GM23338 (cell line): ENCODE measurements at regions not wholly inside any gene's neighbourhood (a gene's known extent, or its start where the extent isn't known, plus 50 kb on each side); places are given as distances from the start of the nearest gene placed in this dataset.

Experiments used
- ATAC-seq: fragments of 200-7000 bp; cut with Tn5 transposase; 3 replicates; pipeline ENCODE4 v1.9.1; 2020
- DNase-seq: peaks from one replicate; pipeline ENCODE4 v3.0.0-alpha.2; 2015; ENCODE audit warnings: low spot score
- H2AFZ ChIP-seq: fragments of 200-600 bp; sonication (generic); 2 replicates; pipeline ENCODE4 v1.8.0; 2016; ENCODE audit warnings: antibody characterized with exemption, mild to moderate bottlenecking, moderate library complexity
- H3F3A ChIP-seq: fragments of 200-600 bp; sonication (generic); replicated peaks from 2 replicates; pipeline ENCODE4 v1.8.0; 2017; ENCODE audit warnings: antibody characterized with exemption, mixed run types, low read depth
- H3K27ac ChIP-seq: fragments of 200-600 bp; sonication (generic); 2 replicates; pipeline ENCODE4 v1.6.1; 2016; ENCODE audit warnings: low read depth
- H3K27me3 ChIP-seq: fragments of 200-600 bp; sonication (generic); 2 replicates; pipeline ENCODE4 v1.8.0; 2016; ENCODE audit warnings: mild to moderate bottlenecking, mixed run types, moderate library complexity; ENCODE audit not compliant: insufficient read depth
- H3K36me3 ChIP-seq: fragments of 200-600 bp; sonication (generic); 2 replicates; pipeline ENCODE4 v1.8.0; 2016; ENCODE audit warnings: mild to moderate bottlenecking; ENCODE audit not compliant: insufficient read depth
- H3K4me1 ChIP-seq: fragments of 200-600 bp; sonication (generic); 2 replicates; pipeline ENCODE4 v1.8.0; 2016; ENCODE audit warnings: mild to moderate bottlenecking, moderate library complexity; ENCODE audit not compliant: insufficient read depth
- H3K4me2 ChIP-seq: fragments of 200-600 bp; sonication (generic); 2 replicates; pipeline ENCODE4 v1.7.1; 2017; ENCODE audit warnings: mixed run types
- H3K4me3 ChIP-seq: fragments of 200-600 bp; sonication (generic); 2 replicates; pipeline ENCODE4 v1.6.1; 2016; ENCODE audit warnings: mixed run types
- H3K79me2 ChIP-seq: fragments of 200-600 bp; sonication (generic); replicated peaks from 2 replicates; pipeline ENCODE4 v1.8.0; 2017; ENCODE audit warnings: mild to moderate bottlenecking; ENCODE audit not compliant: insufficient read depth
- H3K9me2 ChIP-seq: fragments of 200-600 bp; sonication (generic); 2 replicates; pipeline ENCODE4 v1.8.0; 2017; ENCODE audit not compliant: insufficient read depth
- H4K20me1 ChIP-seq: fragments of 200-600 bp; sonication (generic); replicated peaks from 2 replicates; pipeline ENCODE4 v1.8.0; 2017; ENCODE audit warnings: mild to moderate bottlenecking; ENCODE audit not compliant: insufficient read depth
- H3K27ac Mint-ChIP-seq: 2 replicates; pipeline ENCODE4 v1.8.0; 2020; ENCODE audit warnings: inconsistent platforms, mild to moderate bottlenecking, moderate library complexity, mixed read lengths
- H3K27me3 Mint-ChIP-seq: 3 replicates; pipeline ENCODE4 v1.8.0; 2022; ENCODE audit warnings: low read depth, mild to moderate bottlenecking, moderate library complexity, mixed read lengths, inconsistent platforms; ENCODE audit not compliant: insufficient read depth, poor library complexity
- H3K36me3 Mint-ChIP-seq: 3 replicates; pipeline ENCODE4 v1.8.0; 2021; ENCODE audit warnings: low read depth, mild to moderate bottlenecking, inconsistent platforms, moderate library complexity, mixed read lengths
- H3K4me1 Mint-ChIP-seq: 3 replicates; pipeline ENCODE4 v1.8.0; 2020; ENCODE audit warnings: mild to moderate bottlenecking, inconsistent platforms, mixed read lengths
- H3K4me3 Mint-ChIP-seq: 3 replicates; pipeline ENCODE4 v1.8.0; 2021; ENCODE audit warnings: moderate library complexity, mild to moderate bottlenecking, inconsistent platforms, mixed read lengths
- H3K9me3 Mint-ChIP-seq: 3 replicates; pipeline ENCODE4 v1.8.0; 2020; ENCODE audit warnings: moderate library complexity, mild to moderate bottlenecking, inconsistent platforms, mixed read lengths
- CREB1 ChIP-seq: fragments of 250-450 bp; sonication (Bioruptor Pico); IDR thresholded peaks from 2 replicates; pipeline ENCODE4 v1.5.0; 2020; ENCODE audit warnings: low read depth, mild to moderate bottlenecking, moderate library complexity
- CTCF ChIP-seq, 2 experiments: fragments of 200-600 bp in 1 of 2; sonication (generic) in 1 of 2; conservative IDR thresholded peaks; 2 replicates each; pipeline versions ENCODE4 v1.5.1 to v1.6.1; 2016 to 2017; ENCODE audit warnings: antibody characterized with exemption in 2 of 2, low read depth in 2 of 2, mild to moderate bottlenecking in 2 of 2, moderate library complexity in 1 of 2
- ETS1 ChIP-seq: IDR thresholded peaks from 2 replicates; pipeline ENCODE4 v1.6.1; 2016; ENCODE audit warnings: antibody characterized with exemption
- EZH2 ChIP-seq: fragments of 200-600 bp; sonication (generic); IDR thresholded peaks from one replicate; pipeline ENCODE4 v1.8.0; 2017; ENCODE audit warnings: antibody characterized with exemption, mild to moderate bottlenecking, low read depth; ENCODE audit not compliant: unreplicated experiment
- EZH2phosphoT487 ChIP-seq: fragments of 200-600 bp; sonication (generic); IDR thresholded peaks from one replicate; pipeline ENCODE4 v1.8.1; 2018; ENCODE audit warnings: antibody characterized with exemption; ENCODE audit not compliant: unreplicated experiment
- JUNB ChIP-seq: IDR thresholded peaks from one replicate; pipeline ENCODE4 v1.6.1; 2016; ENCODE audit warnings: antibody characterized with exemption; ENCODE audit not compliant: unreplicated experiment
- NANOG ChIP-seq: IDR thresholded peaks from 2 replicates; pipeline ENCODE4 v1.6.1; 2016; ENCODE audit warnings: antibody characterized with exemption, borderline replicate concordance
- POLR2AphosphoS5 ChIP-seq: IDR thresholded peaks from 2 replicates; pipeline ENCODE4 v1.6.1; 2016; ENCODE audit warnings: antibody characterized with exemption, low read depth
- REST ChIP-seq: IDR thresholded peaks from one replicate; pipeline ENCODE4 v1.6.1; 2018; ENCODE audit warnings: antibody characterized with exemption; ENCODE audit not compliant: unreplicated experiment
- STAT1 ChIP-seq: IDR thresholded peaks from one replicate; pipeline ENCODE4 v1.6.1; 2016; ENCODE audit warnings: antibody characterized with exemption; ENCODE audit not compliant: unreplicated experiment
- ZNF114 ChIP-seq: fragments of 250-450 bp; sonication (Bioruptor Pico); IDR thresholded peaks from 2 replicates; pipeline ENCODE4 v1.5.0; 2020; ENCODE audit warnings: mild to moderate bottlenecking, moderate library complexity
- ZNF331 ChIP-seq: fragments of 250-450 bp; sonication (Bioruptor Pico); IDR thresholded peaks from 2 replicates; pipeline ENCODE4 v1.5.0; 2020; ENCODE audit warnings: low read depth, mild to moderate bottlenecking, moderate library complexity
- ZNF462 ChIP-seq: fragments of 250-450 bp; sonication (Bioruptor Pico); IDR thresholded peaks from 2 replicates; pipeline ENCODE4 v1.5.0; 2020; ENCODE audit warnings: mild to moderate bottlenecking, moderate library complexity

GRCh38 chr15:97081666-97082226, 751.2 kb downstream of the NR2F2 start:
- 0 out of 2 replicates have a peak, but pooled peaks cover 3% of the 10 kb centered on the region for H3K4me1 ChIP-seq
- Mint-ChIP-seq H3K27me3 (peaks cover 7% of the 10 kb centered on the region), H3K27ac (peak overlapping the region; percentile 30; the same call in 1 of the 2 replicates), H3K36me3 (no peaks in the 10 kb centered on the region), H3K9me3 (no peaks in the 10 kb centered on the region), H3K4me1 (no peaks in the 10 kb centered on the region; the same call in 2 of the 3 replicates), H3K4me3 (no peak overlapping the region)
- H3K36me3 ChIP-seq: no peaks in the 10 kb centered on the region
- DNase-seq (no peak), ATAC-seq (no peak)
- no peak overlapping the region for H3K27ac ChIP-seq
- H3K9me2 ChIP-seq: peaks cover 3% of the 10 kb centered on the region; the same call in 1 of the 2 replicates
- H2AFZ ChIP-seq: peak overlapping the region; percentile 52
- TF ChIP-seq CREB1 (CRISPR knock-in tag): no peak
- no peak for TF ChIP-seq CTCF (conservative IDR thresholded peaks at IDR 0.05; ENCODE audit: low read depth in 2 of 2)
- TF ChIP-seq POLR2AphosphoS5: no peak
- TF ChIP-seq ZNF331: no peak
- no peak for TF ChIP-seq REST
- TF ChIP-seq STAT1: no peak
- TF ChIP-seq EZH2phosphoT487: no peak
- TF ChIP-seq JUNB: no peak
- TF ChIP-seq NANOG: no peak
- no peak for TF ChIP-seq ETS1
- TF ChIP-seq EZH2: no peak
- no peak for TF ChIP-seq ZNF462 (CRISPR knock-in tag)
- TF ChIP-seq ZNF114 (CRISPR knock-in tag): no peak
- no peak overlapping the region for H3K4me3 ChIP-seq
- H3K27me3 ChIP-seq: no peaks in the 10 kb centered on the region
- H3K4me2 ChIP-seq: no peak overlapping the region
- no peaks in the 10 kb centered on the region for H4K20me1 ChIP-seq
- no peaks in the 10 kb centered on the region for H3F3A ChIP-seq
- H3K79me2 ChIP-seq: no peaks in the 10 kb centered on the region
